Activated T-helper 9 cell treated with anti-CD3 and anti-CD28 coated beads, Interleukin-2, amount 50 U/mL, for 16 hours (primary cell): ENCODE measurements at regions not wholly inside any gene's neighbourhood (a gene's known extent, or its start where the extent isn't known, plus 50 kb on each side); places are given as distances from the start of the nearest gene placed in this dataset.

Source experiments
- DNase-seq: peaks from one replicate; pipeline ENCODE4 v3.0.0-alpha.2; 2020; ENCODE audit warnings: low read depth

DNA sequence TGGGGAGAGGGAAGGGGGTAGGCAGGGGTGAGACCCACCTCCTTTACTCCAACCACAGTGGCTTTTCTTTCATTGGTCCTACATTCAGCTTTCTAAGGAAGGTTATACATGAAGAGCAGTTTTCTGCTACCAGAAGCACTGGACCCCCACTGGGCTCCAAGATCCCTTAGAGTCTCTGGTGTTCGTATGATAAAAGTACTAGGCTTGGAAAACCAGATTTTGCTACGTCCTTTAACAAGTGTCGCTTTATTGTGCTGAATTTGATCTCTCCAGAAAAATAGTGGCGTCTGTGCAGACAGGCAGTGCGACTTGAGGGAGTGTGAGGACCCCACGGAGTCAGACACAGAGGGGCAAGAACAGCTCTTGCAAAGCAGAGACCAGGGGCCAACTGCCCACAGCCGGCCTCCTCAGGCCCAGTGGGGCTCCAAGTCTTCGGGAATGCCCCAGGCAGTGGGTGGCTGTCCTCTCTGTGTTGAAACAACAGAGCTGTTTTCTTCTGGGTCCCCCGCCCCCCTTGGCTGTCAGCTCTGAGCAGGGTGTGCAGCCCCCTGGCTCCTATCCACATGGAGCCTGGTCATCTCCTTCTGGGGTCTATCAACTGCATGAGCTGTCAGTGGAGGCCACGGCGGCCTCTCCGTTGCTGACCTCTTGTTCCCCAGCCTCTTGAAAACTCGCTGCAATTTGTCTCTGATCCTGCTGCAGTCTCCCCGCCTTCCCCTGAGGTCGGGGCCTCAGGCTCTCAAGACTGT lies 333.2 kb downstream of the RPS24 start:
- DNase-seq = no peak

GRCh38 chr10:78367751-78368150 lies 334.1 kb downstream of the RPS24 start:
- DNase-seq = no peak

- DNase-seq = no peak
Observed at GRCh38 chr10:78371136-78371535, 337.5 kb downstream of the RPS24 start.

GRCh38 chr10:78372806-78373205 lies 339.1 kb downstream of the RPS24 start:
- DNase-seq = no peak

DNA sequence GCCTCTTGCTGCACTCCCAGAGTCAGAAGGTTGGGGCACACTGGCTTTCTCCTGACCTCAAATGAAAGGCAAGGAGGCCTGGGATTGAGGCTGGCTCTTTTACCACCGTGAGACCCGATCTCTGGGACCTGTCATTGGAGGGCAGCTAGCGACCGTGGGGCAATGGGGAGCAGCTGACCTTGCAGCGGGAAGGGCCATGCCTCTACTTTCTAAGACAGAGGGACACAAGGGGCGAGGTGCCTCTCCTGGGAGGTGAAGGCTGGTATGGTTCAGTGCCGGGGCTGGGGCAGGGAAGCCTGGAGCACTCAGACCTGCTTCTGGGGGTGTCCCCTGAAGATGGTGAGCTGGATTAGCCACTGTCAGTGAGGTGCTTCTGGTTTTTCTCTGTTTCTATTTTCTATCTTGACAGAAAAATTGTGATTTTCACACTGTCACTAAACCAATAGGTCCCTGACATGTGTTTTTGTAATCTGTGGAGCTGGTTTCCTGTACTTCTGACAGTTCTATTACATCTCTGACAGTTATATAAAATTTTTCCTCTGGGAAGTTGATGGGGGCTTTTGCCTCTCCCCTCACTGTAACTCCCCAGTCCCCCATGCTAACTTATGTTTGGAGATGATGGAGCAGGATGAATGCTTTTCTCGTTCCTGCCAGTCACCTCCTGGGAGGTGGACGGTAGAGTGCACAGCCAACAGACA lies 340.8 kb downstream of the RPS24 start:
- no peak for DNase-seq

GRCh38 chr10:78375854-78376785 lies 342.5 kb downstream of the RPS24 start:
- DNase-seq = no peak

GRCh38 chr10:78377356-78377755 lies 343.7 kb downstream of the RPS24 start:
- DNase-seq = no peak

- DNase-seq = no peak
Observed at GRCh38 chr10:78378192-78378591, 344.5 kb downstream of the RPS24 start.

- no peak for DNase-seq
Observed at GRCh38 chr10:78381107-78381506, 347.4 kb downstream of the RPS24 start.

DNA sequence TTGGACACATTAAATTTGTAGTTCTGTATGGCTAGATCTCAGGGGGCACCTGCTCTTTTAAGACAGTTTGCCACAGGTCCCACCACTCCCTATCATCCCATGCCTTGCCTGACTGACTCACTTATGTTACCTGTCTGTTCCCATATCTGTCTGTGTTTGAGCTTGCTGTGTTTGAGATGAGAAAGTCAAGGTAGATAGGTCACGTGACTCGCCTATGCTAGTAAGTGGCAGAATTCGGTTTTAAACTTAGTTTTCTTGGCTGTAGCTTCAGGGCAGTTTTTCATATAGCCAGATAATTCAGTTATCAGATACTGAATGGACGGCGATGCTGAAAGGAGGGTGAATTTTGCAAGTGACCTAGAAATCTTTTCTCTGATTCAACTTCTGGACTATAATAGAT lies 348.4 kb downstream of the RPS24 start:
- no peak for DNase-seq

GRCh38 chr10:78382772-78383171 lies 349.1 kb downstream of the RPS24 start:
- DNase-seq = no peak

GRCh38 chr10:78383378-78384048 lies 349.9 kb downstream of the RPS24 start:
- DNase-seq = no peak

DNA sequence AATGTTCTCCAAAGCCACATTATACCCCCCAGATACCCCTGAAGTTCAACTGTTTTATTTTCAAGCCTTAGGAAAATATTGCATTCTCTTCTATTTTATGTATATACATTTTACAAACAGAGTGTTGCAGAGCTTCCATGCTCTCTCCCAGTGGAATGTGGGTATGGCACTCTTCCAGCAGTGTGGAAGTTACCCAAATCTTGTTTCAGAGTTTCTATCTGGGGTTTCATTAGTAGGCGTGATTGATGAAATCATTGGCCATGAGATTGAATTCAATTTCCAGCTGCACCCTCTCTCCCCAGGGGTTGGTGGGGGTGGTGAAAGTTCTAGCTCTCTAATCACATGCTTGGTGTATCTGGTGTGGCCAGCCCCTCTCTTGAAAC lies 350.4 kb downstream of the RPS24 start:
- no peak for DNase-seq

DNA sequence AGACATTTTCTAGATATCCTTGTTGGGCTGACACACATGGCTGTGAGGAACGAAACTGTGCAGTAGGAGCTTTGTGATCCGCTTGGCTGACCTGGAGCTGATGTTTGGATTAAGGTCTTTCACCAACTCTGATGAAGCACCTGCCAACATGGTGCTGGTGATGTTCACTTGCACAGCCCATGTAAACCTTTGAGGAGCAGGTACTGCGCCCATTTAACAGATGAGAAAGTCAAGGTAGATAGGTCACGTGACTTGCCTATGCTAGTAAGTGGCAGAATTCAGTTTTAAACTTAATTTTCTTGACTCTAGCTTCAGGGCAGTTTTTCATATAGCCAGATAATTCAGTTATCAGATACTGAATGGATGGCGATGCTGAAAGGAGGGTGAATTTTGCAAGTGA lies 351.9 kb downstream of the RPS24 start:
- DNase-seq = no peak

GRCh38 chr10:78386509-78386908 lies 352.8 kb downstream of the RPS24 start:
- DNase-seq = no peak

GRCh38 chr10:78388331-78389050 lies 354.8 kb downstream of the RPS24 start:
- no peak for DNase-seq

- DNase-seq = no peak
Observed at GRCh38 chr10:78389419-78389818, 355.8 kb downstream of the RPS24 start.

DNA sequence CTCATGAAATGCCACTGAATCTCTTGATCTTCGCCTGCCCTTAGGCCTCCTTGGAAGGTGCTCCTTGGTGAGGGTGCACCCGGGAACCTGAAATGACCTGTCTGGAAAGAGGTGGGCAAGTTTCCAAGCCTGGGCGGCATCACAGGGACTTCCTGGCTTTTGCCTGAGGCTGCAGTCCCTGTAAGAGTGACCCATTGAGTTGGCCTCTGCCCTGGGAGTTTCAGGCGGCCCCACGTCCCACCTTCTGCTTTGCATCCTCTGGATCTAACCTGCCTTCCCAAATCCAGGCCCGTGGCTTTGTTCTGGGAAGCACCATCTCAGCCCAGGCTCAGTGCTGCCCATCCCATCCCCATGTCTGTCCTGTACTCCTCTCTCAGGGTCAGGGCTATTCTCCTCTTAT lies 356.4 kb downstream of the RPS24 start:
- DNase-seq = no peak

GRCh38 chr10:78390817-78391216 lies 357.2 kb downstream of the RPS24 start:
- no peak for DNase-seq

DNA sequence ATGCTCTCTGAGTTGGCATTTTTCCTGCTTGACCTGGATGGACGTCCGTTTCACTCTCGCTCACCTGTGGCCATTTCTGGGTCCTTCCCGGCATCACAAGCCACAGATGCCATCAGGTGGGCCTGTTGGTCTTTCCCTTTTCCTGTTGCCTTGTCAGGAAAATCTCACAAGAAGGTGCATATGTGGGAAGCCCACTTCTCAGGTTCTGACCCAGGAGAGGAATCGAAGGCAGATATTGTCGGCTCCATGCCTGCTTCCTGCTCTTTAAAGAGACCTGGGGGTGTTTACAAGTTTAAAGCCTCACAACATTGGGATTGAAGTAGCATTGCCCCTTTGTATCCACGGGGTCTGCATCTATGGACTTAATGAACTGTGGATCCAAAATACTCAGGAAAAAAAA lies 357.9 kb downstream of the RPS24 start:
- DNase-seq = no peak

DNA sequence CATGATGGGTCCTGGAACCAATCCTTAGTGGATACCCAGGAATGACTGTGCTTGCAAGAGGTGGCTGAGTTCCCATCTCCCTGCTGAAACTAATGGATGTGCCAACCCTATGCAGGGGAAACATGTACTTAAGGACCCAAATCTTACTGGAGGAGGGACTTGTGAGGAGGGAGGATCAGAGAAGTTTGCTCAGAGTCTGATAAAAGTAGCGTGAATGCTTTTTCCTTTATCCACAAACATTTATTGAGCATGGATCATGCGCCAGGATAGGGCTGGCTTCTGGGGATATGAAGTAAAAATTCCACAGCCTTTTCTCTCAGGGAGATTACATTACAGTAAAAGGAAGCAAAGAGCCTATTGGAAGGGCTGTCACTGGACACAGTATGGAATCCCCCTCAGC lies 358.5 kb downstream of the RPS24 start:
- no peak for DNase-seq

DNA sequence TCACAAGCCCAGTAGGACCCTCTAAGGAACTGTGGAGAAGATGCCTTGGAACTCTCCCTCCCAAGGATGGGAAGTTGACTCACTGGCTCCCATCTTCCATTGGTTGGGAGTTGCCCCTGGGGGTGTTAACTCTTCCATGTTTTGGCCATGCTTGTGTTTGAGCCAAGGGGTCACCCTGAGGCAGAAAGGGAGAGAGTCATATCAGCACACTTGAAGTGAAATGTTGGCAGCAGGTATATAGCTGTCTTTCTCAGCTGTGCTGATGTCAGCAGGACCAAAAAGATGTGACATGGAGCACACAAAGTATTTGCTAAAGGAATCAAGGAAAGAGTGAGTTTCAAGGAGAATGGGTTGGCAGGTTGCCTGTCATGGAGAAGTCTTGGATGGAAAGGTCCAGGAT lies 359.4 kb downstream of the RPS24 start:
- DNase-seq = no peak
